ENCODE measurements at regions not wholly inside any gene's neighbourhood (a gene's known extent, or its start where the extent isn't known, plus 50 kb on each side); places are given as distances from the start of the nearest gene placed in this dataset.

DNA sequence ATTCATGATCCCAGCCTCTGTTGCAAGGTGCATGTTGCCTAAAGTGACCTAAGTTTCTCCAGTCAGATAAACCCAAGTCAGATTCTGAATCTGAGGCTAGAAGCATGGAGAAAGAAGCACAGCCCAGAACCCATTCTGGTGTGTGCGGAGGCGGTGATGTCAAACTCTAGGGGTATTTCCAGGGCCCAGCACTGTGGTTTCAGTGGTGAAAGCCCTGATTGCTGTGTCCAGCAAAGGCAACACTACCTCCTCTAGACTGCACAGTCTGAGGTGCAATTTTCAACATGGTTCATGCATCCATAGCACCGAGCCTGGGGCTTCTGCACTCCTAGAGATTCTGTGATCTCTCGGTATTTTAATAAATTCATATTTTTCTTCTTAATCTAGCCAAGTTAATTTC, 264.8 kb upstream of the KLHL29 start:
- no peak for TF ChIP-seq NFATC4 (CRISPR knock-in tag; IDR thresholded peaks at IDR 0.05)
- no peak for TF ChIP-seq CTCF (IDR thresholded peaks at IDR 0.05)
- TF ChIP-seq, protein P1, sequence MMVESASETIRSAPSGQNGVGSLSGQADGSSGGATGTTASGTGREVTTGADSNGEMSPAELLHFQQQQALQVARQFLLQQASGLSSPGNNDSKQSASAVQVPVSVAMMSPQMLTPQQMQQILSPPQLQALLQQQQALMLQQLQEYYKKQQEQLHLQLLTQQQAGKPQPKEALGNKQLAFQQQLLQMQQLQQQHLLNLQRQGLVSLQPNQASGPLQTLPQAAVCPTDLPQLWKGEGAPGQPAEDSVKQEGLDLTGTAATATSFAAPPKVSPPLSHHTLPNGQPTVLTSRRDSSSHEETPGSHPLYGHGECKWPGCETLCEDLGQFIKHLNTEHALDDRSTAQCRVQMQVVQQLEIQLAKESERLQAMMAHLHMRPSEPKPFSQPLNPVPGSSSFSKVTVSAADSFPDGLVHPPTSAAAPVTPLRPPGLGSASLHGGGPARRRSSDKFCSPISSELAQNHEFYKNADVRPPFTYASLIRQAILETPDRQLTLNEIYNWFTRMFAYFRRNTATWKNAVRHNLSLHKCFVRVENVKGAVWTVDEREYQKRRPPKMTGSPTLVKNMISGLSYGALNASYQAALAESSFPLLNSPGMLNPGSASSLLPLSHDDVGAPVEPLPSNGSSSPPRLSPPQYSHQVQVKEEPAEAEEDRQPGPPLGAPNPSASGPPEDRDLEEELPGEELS (CRISPR knock-in tag; IDR thresholded peaks at IDR 0.05): no peak
- TF ChIP-seq TEAD4 (CRISPR knock-in tag; IDR thresholded peaks at IDR 0.05): no peak
- TF ChIP-seq, protein P2, sequence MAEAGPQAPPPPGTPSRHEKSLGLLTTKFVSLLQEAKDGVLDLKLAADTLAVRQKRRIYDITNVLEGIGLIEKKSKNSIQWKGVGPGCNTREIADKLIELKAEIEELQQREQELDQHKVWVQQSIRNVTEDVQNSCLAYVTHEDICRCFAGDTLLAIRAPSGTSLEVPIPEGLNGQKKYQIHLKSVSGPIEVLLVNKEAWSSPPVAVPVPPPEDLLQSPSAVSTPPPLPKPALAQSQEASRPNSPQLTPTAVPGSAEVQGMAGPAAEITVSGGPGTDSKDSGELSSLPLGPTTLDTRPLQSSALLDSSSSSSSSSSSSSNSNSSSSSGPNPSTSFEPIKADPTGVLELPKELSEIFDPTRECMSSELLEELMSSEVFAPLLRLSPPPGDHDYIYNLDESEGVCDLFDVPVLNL (CRISPR knock-in tag; IDR thresholded peaks at IDR 0.05; ENCODE audit: borderline replicate concordance, low read depth): no peak
- TF ChIP-seq NR2C2 (CRISPR knock-in tag; IDR thresholded peaks at IDR 0.05): no peak
- TF ChIP-seq, protein P3, sequence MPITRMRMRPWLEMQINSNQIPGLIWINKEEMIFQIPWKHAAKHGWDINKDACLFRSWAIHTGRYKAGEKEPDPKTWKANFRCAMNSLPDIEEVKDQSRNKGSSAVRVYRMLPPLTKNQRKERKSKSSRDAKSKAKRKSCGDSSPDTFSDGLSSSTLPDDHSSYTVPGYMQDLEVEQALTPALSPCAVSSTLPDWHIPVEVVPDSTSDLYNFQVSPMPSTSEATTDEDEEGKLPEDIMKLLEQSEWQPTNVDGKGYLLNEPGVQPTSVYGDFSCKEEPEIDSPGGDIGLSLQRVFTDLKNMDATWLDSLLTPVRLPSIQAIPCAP (CRISPR knock-in tag; IDR thresholded peaks at IDR 0.05): no peak
- TF ChIP-seq ETV6 (CRISPR knock-in tag; IDR thresholded peaks at IDR 0.05): no peak
- no peak for TF ChIP-seq NFYB (CRISPR knock-in tag; conservative IDR thresholded peaks at IDR 0.05; ENCODE audit: low read depth)
- TF ChIP-seq NR3C1 (CRISPR knock-in tag; conservative IDR thresholded peaks at IDR 0.05; ENCODE audit: low read depth): no peak
- TF ChIP-seq GABPB1 (CRISPR knock-in tag; IDR thresholded peaks at IDR 0.05): no peak
- TF ChIP-seq FOXJ3 (CRISPR knock-in tag; IDR thresholded peaks at IDR 0.05; ENCODE audit: borderline replicate concordance): no peak
- TF ChIP-seq PRDM15 (CRISPR knock-in tag; IDR thresholded peaks at IDR 0.05): no peak

Data from WTC11 (cell line).